Body of pancreas (tissue), 4 donors: ENCODE measurements at regions not wholly inside any gene's neighbourhood (a gene's known extent, or its start where the extent isn't known, plus 50 kb on each side); places are given as distances from the start of the nearest gene placed in this dataset.
"Not testable (repeated sequence)": the region's sequence is repeated elsewhere in the genome, so short reads cannot be mapped to it uniquely, and the experiment has no call there.

Source experiments
- CTCF ChIP-seq, 7 experiments: fragments of 450-650 bp in 4 of 7; fragments of 200-600 bp in 3 of 7; sonication (generic) in 3 of 7; IDR thresholded peaks; one replicate each; pipeline ENCODE4 v1.5.1; 2016 to 2019; ENCODE audit warnings: antibody characterized with exemption in 7 of 7
- POLR2A ChIP-seq, 3 donors: fragments of 450-650 bp; IDR thresholded peaks; one replicate each; pipeline ENCODE4 v1.6.1; 2016; ENCODE audit warnings: antibody characterized with exemption in 3 of 3, mild to moderate bottlenecking in 2 of 3

GRCh38 chr2:87453965-87454364 lies 293.9 kb upstream of the PLGLB2 start:
- not testable (repeated sequence) for TF ChIP-seq CTCF, POLR2A (IDR thresholded peaks at IDR 0.05)
